SU-DHL-6 (cell line): ENCODE measurements at regions not wholly inside any gene's neighbourhood (a gene's known extent, or its start where the extent isn't known, plus 50 kb on each side); places are given as distances from the start of the nearest gene placed in this dataset.

ENCODE experiments used
- EZH2phosphoT487 ChIP-seq: fragments of 200-600 bp; sonication (generic), shearing (Covaris generic); conservative IDR thresholded peaks from 2 replicates; pipeline ENCODE4 v1.6.1; 2018; ENCODE audit warnings: mild to moderate bottlenecking, antibody characterized with exemption, low read length, moderate library complexity, mixed read lengths
- TF ChIP-seq, protein P1 (sequence below): fragments of 200-600 bp; sonication (generic); IDR thresholded peaks from one replicate; pipeline ENCODE4 v1.5.1; 2017; ENCODE audit warnings: antibody characterized with exemption, mild to moderate bottlenecking, low read length, moderate library complexity; ENCODE audit not compliant: insufficient read depth, poor library complexity, severe bottlenecking

DNA sequence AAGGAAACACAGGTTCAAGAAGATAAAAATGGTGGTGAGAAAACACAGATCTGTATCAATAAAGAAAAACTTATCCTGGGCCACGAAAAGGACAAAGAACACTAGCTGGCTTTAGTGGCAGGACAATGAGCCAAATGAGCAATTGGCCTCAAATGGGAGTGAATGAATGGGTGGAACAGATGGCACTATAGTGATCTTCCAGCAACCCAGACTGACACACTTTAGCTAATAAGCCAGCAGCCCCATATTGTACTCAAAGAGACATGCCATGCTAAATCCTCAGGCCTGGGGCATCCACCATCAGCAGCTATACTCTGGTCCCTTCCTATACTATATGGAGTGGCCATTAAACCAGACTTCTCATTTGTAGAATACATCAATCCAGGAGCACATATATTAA is 60.0 kb upstream of the GADL1 start:
- TF ChIP-seq, protein P1, sequence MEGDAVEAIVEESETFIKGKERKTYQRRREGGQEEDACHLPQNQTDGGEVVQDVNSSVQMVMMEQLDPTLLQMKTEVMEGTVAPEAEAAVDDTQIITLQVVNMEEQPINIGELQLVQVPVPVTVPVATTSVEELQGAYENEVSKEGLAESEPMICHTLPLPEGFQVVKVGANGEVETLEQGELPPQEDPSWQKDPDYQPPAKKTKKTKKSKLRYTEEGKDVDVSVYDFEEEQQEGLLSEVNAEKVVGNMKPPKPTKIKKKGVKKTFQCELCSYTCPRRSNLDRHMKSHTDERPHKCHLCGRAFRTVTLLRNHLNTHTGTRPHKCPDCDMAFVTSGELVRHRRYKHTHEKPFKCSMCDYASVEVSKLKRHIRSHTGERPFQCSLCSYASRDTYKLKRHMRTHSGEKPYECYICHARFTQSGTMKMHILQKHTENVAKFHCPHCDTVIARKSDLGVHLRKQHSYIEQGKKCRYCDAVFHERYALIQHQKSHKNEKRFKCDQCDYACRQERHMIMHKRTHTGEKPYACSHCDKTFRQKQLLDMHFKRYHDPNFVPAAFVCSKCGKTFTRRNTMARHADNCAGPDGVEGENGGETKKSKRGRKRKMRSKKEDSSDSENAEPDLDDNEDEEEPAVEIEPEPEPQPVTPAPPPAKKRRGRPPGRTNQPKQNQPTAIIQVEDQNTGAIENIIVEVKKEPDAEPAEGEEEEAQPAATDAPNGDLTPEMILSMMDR, result no peak
- no peak for TF ChIP-seq EZH2phosphoT487
